Suprapubic skin (tissue), 4 donors: ENCODE measurements at regions not wholly inside any gene's neighbourhood (a gene's known extent, or its start where the extent isn't known, plus 50 kb on each side); places are given as distances from the start of the nearest gene placed in this dataset.

ENCODE experiments used
- DNase-seq, 2 donors: peaks; one replicate each; pipeline ENCODE4 v3.0.0-alpha.2; 2019; ENCODE audit warnings: low spot score in 2 of 2
- H3K27ac ChIP-seq: fragments of 200-600 bp; sonication (generic); one replicate; pipeline ENCODE4 v1.5.1; 2019
- H3K27me3 ChIP-seq: fragments of 200-600 bp; sonication (generic); one replicate; pipeline ENCODE4 v1.5.1; 2019
- H3K36me3 ChIP-seq: fragments of 200-600 bp; sonication (generic); one replicate; pipeline ENCODE4 v1.5.1; 2019
- H3K4me1 ChIP-seq: fragments of 200-600 bp; sonication (generic); one replicate; pipeline ENCODE4 v1.5.1; 2019
- H3K4me3 ChIP-seq: fragments of 200-600 bp; sonication (generic); one replicate; pipeline ENCODE4 v1.5.1; 2019; ENCODE audit warnings: mild to moderate bottlenecking
- H3K9me3 ChIP-seq: fragments of 200-600 bp; sonication (generic); one replicate; pipeline ENCODE4 v1.5.1; 2019
- CTCF ChIP-seq, 2 donors: fragments of 200-600 bp in 1 of 2; fragments of 450-650 bp in 1 of 2; sonication (generic) in 1 of 2; IDR thresholded peaks; one replicate each; pipeline ENCODE4 v1.5.1; 2016 to 2019; ENCODE audit warnings: antibody characterized with exemption in 2 of 2, mild to moderate bottlenecking in 1 of 2, moderate library complexity in 1 of 2
- EP300 ChIP-seq: sonication (generic); formaldehyde crosslinking; IDR thresholded peaks from one replicate; pipeline ENCODE4 v1.6.1; 2017; ENCODE audit warnings: antibody characterized with exemption
- POLR2A ChIP-seq, 2 donors: fragments of 450-650 bp; IDR thresholded peaks; one replicate each; pipeline ENCODE4 v1.6.1; 2017; ENCODE audit warnings: antibody characterized with exemption in 2 of 2, mild to moderate bottlenecking in 2 of 2, moderate library complexity in 2 of 2
- POLR2AphosphoS5 ChIP-seq, 3 donors: sonication (generic); formaldehyde crosslinking; IDR thresholded peaks; one replicate each; pipeline ENCODE4 v1.6.1; 2017; ENCODE audit warnings: antibody characterized with exemption in 3 of 3
- WGBS: methylation state at CpG from one replicate; pipeline ENCODE4 v1.1.5; 2018; 5-methylcytosine and 5-hydroxymethylcytosine counted together

DNA sequence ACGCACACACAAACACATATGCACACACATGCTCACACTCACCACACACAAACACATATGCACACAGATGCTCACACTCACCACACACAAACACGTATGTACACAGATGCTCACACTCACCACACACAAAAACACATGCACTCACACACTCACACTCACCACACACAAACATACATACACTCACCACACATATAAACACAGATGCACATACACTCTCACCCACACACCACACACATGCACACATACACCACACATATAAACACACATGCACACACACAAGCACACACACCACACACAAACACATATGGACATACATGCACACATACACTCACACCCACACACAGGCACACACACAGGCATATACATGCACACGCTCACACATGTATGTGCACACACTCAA, 112.3 kb downstream of the ERMARD start:
- Histone ChIP-seq H3K4me1 (peaks cover 16% of the 10 kb centered on the region), H3K4me3 (no peak overlapping the region), H3K27me3 (no peaks in the 10 kb centered on the region), H3K36me3 (no peaks in the 10 kb centered on the region), H3K27ac (no peak overlapping the region), H3K9me3 (no peaks in the 10 kb centered on the region)
- DNase-seq, result no peak
- TF ChIP-seq EP300 (no peak), POLR2A (IDR thresholded peaks at IDR 0.05) (no peak), POLR2AphosphoS5 (IDR thresholded peaks at IDR 0.05) (no peak), CTCF (IDR thresholded peaks at IDR 0.05) (no peak)
- WGBS, result 82% methylated on average over 3 of the region's 3 CpGs

GRCh38 chr6:169862892-169863525, 111.6 kb downstream of the ERMARD start:
- Histone ChIP-seq H3K27me3 (no peaks in the 10 kb centered on the region), H3K9me3 (no peaks in the 10 kb centered on the region), H3K4me1 (peaks cover 16% of the 10 kb centered on the region), H3K27ac (peak overlapping the region; percentile 60), H3K36me3 (no peaks in the 10 kb centered on the region), H3K4me3 (no peak overlapping the region)
- WGBS, result 50% methylated on average over 6 of the region's 20 CpGs
- no peak for DNase-seq
- no peak for TF ChIP-seq POLR2A (IDR thresholded peaks at IDR 0.05)
- TF ChIP-seq POLR2AphosphoS5 (IDR thresholded peaks at IDR 0.05), result no peak
- TF ChIP-seq EP300, result no peak
- no peak for TF ChIP-seq CTCF (IDR thresholded peaks at IDR 0.05)

DNA sequence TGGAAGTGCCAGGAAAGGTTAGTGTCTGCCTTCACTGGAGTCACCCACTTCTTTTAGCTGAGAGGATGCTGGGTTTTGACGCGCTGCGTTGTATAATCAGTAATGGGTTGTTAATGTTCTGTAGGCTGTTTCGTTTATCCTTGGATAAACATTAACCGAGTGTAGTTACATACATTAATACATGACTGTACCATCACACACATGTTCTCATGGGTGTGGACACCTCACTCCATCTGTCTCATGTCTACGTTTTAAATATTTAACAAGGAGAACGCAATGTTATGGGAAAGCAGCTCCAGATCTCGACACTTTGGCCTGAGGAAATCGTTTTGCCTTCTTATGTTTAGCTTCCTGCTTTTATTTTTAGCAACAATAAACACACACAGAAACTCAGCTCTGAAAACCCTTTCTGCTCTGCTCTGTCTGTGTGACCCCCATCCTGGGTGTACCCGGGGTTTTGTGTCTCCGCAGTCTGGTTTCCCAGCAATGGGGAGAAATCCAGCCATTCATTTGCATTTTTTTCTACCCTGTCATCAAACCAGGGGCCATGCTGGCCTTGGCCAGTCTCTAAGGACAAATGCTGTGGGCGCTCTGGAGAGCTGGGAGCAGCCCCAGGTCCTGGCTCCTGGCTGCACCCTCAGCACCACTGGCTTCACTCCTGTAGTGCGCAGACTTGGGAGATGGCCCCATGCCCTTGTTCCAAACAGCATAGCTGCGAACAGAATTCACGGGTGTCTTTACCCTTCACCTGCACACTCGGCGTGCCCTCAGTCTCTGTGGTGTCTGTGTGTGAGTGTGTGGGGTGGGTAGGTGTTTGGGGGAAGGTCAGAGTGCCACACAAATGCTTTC, 110.8 kb downstream of the ERMARD start:
- Histone ChIP-seq H3K36me3 (no peaks in the 10 kb centered on the region), H3K9me3 (no peaks in the 10 kb centered on the region), H3K27me3 (no peaks in the 10 kb centered on the region), H3K4me1 (peaks cover 16% of the 10 kb centered on the region), H3K4me3 (no peak overlapping the region), H3K27ac (peak overlapping the region; percentile 60)
- 62% methylated on average over 14 of the region's 17 CpGs for WGBS
- no peak for TF ChIP-seq CTCF (IDR thresholded peaks at IDR 0.05)
- no peak for TF ChIP-seq EP300
- no peak for TF ChIP-seq POLR2A (IDR thresholded peaks at IDR 0.05)
- no peak for TF ChIP-seq POLR2AphosphoS5 (IDR thresholded peaks at IDR 0.05)
- DNase-seq, result no peak

DNA sequence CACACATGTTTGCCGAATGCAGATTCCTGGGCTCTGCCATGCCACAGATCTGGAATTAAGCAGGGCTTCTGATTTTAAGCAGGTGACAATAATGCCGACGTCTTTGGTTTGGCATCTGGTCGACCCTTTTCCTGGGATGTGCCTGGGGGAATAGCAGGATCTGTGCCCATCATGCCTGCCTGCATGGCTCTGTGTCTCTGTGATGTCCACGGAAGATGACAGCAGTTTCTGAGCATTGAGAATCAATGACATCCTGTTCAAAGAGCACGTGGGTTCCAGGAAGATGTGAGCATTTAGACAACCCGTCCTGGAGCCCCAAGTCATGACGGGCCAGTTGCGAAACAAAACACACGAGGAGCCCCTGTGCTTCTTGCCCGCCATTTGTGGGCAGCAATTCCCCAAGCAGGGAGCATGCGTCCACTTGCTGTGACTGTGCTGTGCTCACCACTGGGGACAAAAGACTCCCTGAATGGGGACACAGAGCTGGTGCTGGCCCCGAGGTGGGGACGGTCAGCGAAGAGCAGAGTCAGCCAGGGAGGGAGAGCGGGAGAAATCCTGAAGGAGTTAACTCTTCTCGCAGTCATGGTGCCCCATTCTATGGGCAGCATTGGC, 110.1 kb downstream of the ERMARD start:
- H3K36me3 ChIP-seq, result no peaks in the 10 kb centered on the region
- H3K4me3 ChIP-seq, result no peak overlapping the region
- TF ChIP-seq EP300, result no peak
- no peak for TF ChIP-seq POLR2A (IDR thresholded peaks at IDR 0.05)
- TF ChIP-seq CTCF (IDR thresholded peaks at IDR 0.05), result no peak
- no peak for TF ChIP-seq POLR2AphosphoS5 (IDR thresholded peaks at IDR 0.05)
- no peak overlapping the region for H3K27ac ChIP-seq
- H3K9me3 ChIP-seq, result no peaks in the 10 kb centered on the region
- WGBS, result 80% methylated on average over 17 of the region's 17 CpGs
- H3K4me1 ChIP-seq, result peaks cover 16% of the 10 kb centered on the region
- DNase-seq, result no peak
- H3K27me3 ChIP-seq, result no peaks in the 10 kb centered on the region
